ENCODE measurements at regions not wholly inside any gene's neighbourhood (a gene's known extent, or its start where the extent isn't known, plus 50 kb on each side); places are given as distances from the start of the nearest gene placed in this dataset.

- Histone ChIP-seq H2BK5ac (ENCODE audit: low read length) (no peak overlapping the region), H2AK5ac (ENCODE audit: low read length) (no peak overlapping the region), H3K79me2 (ENCODE audit: control insufficient read depth, insufficient read depth, low read length) (no peaks in the 10 kb centered on the region), H3K4me3 (ENCODE audit: low read length) (no peak overlapping the region), H3K18ac (ENCODE audit: low read length) (no peak overlapping the region), H2BK15ac (replicated peaks; ENCODE audit: low read depth) (no peak overlapping the region), H3K9ac (ENCODE audit: low read length) (no peak overlapping the region), H2BK120ac (ENCODE audit: low read depth, low read length) (no peak overlapping the region), H3K4ac (ENCODE audit: low read depth, low read length) (no peak overlapping the region), H3K79me1 (ENCODE audit: low read length) (no peaks in the 10 kb centered on the region), H3K27ac (ENCODE audit: low read depth, low read length) (no peak overlapping the region), H3K27me3 (ENCODE audit: insufficient read depth, low read length, poor library complexity) (no peaks in the 10 kb centered on the region), H3K4me1 (ENCODE audit: control insufficient read depth, low read depth, low read length) (no peaks in the 10 kb centered on the region), H4K5ac (ENCODE audit: low read length) (no peak overlapping the region), H4K8ac (ENCODE audit: low read depth, low read length) (no peak overlapping the region), H3K23ac (ENCODE audit: low read length) (no peak overlapping the region), H3K4me2 (ENCODE audit: low read length) (no peak overlapping the region), H3K36me3 (ENCODE audit: control insufficient read depth, insufficient read depth, low read length) (no peaks in the 10 kb centered on the region), H3K56ac (ENCODE audit: low read length) (no peak overlapping the region)
- WGBS (ENCODE audit: extremely low coverage, insufficient coverage, low lambda C conversion rate) = no CpG with 5 or more reads among the region's 1 CpG
- DNase-seq = no peak
These were observed 352.5 kb downstream of the FGFR2 start for GRCh38 chr10:121245754-121246153.

- H4K5ac ChIP-seq (ENCODE audit: low read length) = no peak overlapping the region
- H3K4me1 ChIP-seq (ENCODE audit: control insufficient read depth, low read depth, low read length) = no peaks in the 10 kb centered on the region
- no peak overlapping the region for H4K8ac ChIP-seq (ENCODE audit: low read depth, low read length)
- no peak overlapping the region for H3K9ac ChIP-seq (ENCODE audit: low read length)
- no peaks in the 10 kb centered on the region for H3K79me1 ChIP-seq (ENCODE audit: low read length)
- DNase-seq = no peak
- no peak overlapping the region for H3K4ac ChIP-seq (ENCODE audit: low read depth, low read length)
- no peak overlapping the region for H3K23ac ChIP-seq (ENCODE audit: low read length)
- no peak overlapping the region for H3K27ac ChIP-seq (ENCODE audit: low read depth, low read length)
- H2BK5ac ChIP-seq (ENCODE audit: low read length) = no peak overlapping the region
- H2BK15ac ChIP-seq (replicated peaks; ENCODE audit: low read depth) = no peak overlapping the region
- H3K79me2 ChIP-seq (ENCODE audit: control insufficient read depth, insufficient read depth, low read length) = no peaks in the 10 kb centered on the region
- WGBS (ENCODE audit: extremely low coverage, insufficient coverage, low lambda C conversion rate) = no CpG with 5 or more reads among the region's 6 CpGs
- no peaks in the 10 kb centered on the region for H3K27me3 ChIP-seq (ENCODE audit: insufficient read depth, low read length, poor library complexity)
- H2BK120ac ChIP-seq (ENCODE audit: low read depth, low read length) = no peak overlapping the region
- H3K56ac ChIP-seq (ENCODE audit: low read length) = no peak overlapping the region
- H3K36me3 ChIP-seq (ENCODE audit: control insufficient read depth, insufficient read depth, low read length) = no peaks in the 10 kb centered on the region
- no peak overlapping the region for H3K4me2 ChIP-seq (ENCODE audit: low read length)
- no peak overlapping the region for H2AK5ac ChIP-seq (ENCODE audit: low read length)
- no peak overlapping the region for H3K18ac ChIP-seq (ENCODE audit: low read length)
- H3K4me3 ChIP-seq (ENCODE audit: low read length) = no peak overlapping the region
These were observed 350.0 kb downstream of the FGFR2 start for GRCh38 chr10:121248266-121248665.

DNA sequence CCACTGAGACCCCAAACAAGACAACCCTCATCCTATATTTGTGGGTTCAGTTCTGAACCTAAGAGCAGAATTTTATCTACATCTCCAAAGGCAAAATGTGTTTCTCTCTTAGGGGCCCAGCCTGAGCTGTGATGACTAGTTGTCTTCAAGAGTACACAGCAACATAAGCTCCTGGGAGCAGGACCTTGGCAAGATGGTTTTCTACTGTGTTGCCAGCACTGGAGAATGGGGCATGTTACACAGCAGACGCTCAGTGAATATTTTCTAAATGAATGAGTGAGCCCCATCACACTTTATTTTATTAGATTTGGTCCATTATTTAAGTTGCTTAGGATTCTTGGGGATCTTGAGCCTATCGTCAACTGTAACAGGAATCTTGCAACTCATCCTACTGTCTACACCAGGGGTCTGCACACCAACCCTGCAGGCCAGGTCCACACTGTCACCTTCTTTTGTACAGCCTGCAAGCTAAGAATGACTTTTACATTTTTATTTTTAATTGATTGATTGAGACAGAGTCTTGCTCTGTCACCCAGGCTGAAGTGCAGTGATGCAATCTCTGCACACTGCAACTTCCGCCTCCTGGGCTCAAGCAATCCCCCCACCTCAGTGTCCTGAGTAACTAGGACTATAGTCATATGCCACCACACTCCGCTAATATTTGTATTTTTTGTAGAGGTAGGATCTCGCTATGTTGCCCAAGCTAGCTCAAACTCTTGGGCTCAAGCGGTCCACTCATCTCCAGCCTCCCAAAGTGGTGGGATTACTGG is 347.1 kb downstream of the FGFR2 start:
- Histone ChIP-seq H3K23ac (ENCODE audit: low read length) (no peak overlapping the region), H3K4me3 (ENCODE audit: low read length) (no peak overlapping the region), H3K27me3 (ENCODE audit: insufficient read depth, low read length, poor library complexity) (no peaks in the 10 kb centered on the region), H3K4me1 (ENCODE audit: control insufficient read depth, low read depth, low read length) (no peaks in the 10 kb centered on the region), H3K27ac (ENCODE audit: low read depth, low read length) (no peak overlapping the region), H2BK15ac (replicated peaks; ENCODE audit: low read depth) (no peak overlapping the region), H2BK5ac (ENCODE audit: low read length) (no peak overlapping the region), H4K5ac (ENCODE audit: low read length) (no peak overlapping the region), H3K36me3 (ENCODE audit: control insufficient read depth, insufficient read depth, low read length) (no peaks in the 10 kb centered on the region), H3K79me1 (ENCODE audit: low read length) (no peaks in the 10 kb centered on the region), H3K79me2 (ENCODE audit: control insufficient read depth, insufficient read depth, low read length) (no peaks in the 10 kb centered on the region), H2BK120ac (ENCODE audit: low read depth, low read length) (no peak overlapping the region), H2AK5ac (ENCODE audit: low read length) (no peak overlapping the region), H3K4ac (ENCODE audit: low read depth, low read length) (no peak overlapping the region), H4K8ac (ENCODE audit: low read depth, low read length) (no peak overlapping the region), H3K4me2 (ENCODE audit: low read length) (no peak overlapping the region), H3K18ac (ENCODE audit: low read length) (no peak overlapping the region), H3K56ac (ENCODE audit: low read length) (no peak overlapping the region), H3K9ac (ENCODE audit: low read length) (no peak overlapping the region)
- WGBS (ENCODE audit: extremely low coverage, insufficient coverage, low lambda C conversion rate) = no CpG with 5 or more reads among the region's 6 CpGs
- no peak for DNase-seq

- Histone ChIP-seq H3K18ac (ENCODE audit: low read length) (no peak overlapping the region), H3K36me3 (ENCODE audit: control insufficient read depth, insufficient read depth, low read length) (no peaks in the 10 kb centered on the region), H2AK5ac (ENCODE audit: low read length) (no peak overlapping the region), H3K27me3 (ENCODE audit: insufficient read depth, low read length, poor library complexity) (no peaks in the 10 kb centered on the region), H3K23ac (ENCODE audit: low read length) (no peak overlapping the region), H3K9ac (ENCODE audit: low read length) (no peak overlapping the region), H3K27ac (ENCODE audit: low read depth, low read length) (no peak overlapping the region), H4K8ac (ENCODE audit: low read depth, low read length) (no peak overlapping the region), H3K4me1 (ENCODE audit: control insufficient read depth, low read depth, low read length) (no peaks in the 10 kb centered on the region), H3K79me2 (ENCODE audit: control insufficient read depth, insufficient read depth, low read length) (no peaks in the 10 kb centered on the region), H3K4me2 (ENCODE audit: low read length) (no peak overlapping the region), H4K5ac (ENCODE audit: low read length) (no peak overlapping the region), H3K4me3 (ENCODE audit: low read length) (no peak overlapping the region), H3K56ac (ENCODE audit: low read length) (no peak overlapping the region), H3K79me1 (ENCODE audit: low read length) (no peaks in the 10 kb centered on the region), H3K4ac (ENCODE audit: low read depth, low read length) (no peak overlapping the region), H2BK15ac (replicated peaks; ENCODE audit: low read depth) (no peak overlapping the region), H2BK5ac (ENCODE audit: low read length) (no peak overlapping the region), H2BK120ac (ENCODE audit: low read depth, low read length) (no peak overlapping the region)
- no peak for DNase-seq
- no CpG with 5 or more reads among the region's 2 CpGs for WGBS (ENCODE audit: extremely low coverage, insufficient coverage, low lambda C conversion rate)
These were observed 345.5 kb downstream of the FGFR2 start for GRCh38 chr10:121252756-121253155.

- no peak overlapping the region for H3K4ac ChIP-seq (ENCODE audit: low read depth, low read length)
- no peak overlapping the region for H2BK120ac ChIP-seq (ENCODE audit: low read depth, low read length)
- H3K56ac ChIP-seq (ENCODE audit: low read length) = no peak overlapping the region
- DNase-seq = no peak
- H4K8ac ChIP-seq (ENCODE audit: low read depth, low read length) = no peak overlapping the region
- no peak overlapping the region for H3K23ac ChIP-seq (ENCODE audit: low read length)
- no peak overlapping the region for H3K9ac ChIP-seq (ENCODE audit: low read length)
- no peaks in the 10 kb centered on the region for H3K4me1 ChIP-seq (ENCODE audit: control insufficient read depth, low read depth, low read length)
- no peak overlapping the region for H2BK5ac ChIP-seq (ENCODE audit: low read length)
- no peak overlapping the region for H3K4me3 ChIP-seq (ENCODE audit: low read length)
- H3K36me3 ChIP-seq (ENCODE audit: control insufficient read depth, insufficient read depth, low read length) = no peaks in the 10 kb centered on the region
- H4K5ac ChIP-seq (ENCODE audit: low read length) = no peak overlapping the region
- no CpG with 5 or more reads among the region's 1 CpG for WGBS (ENCODE audit: extremely low coverage, insufficient coverage, low lambda C conversion rate)
- no peaks in the 10 kb centered on the region for H3K79me1 ChIP-seq (ENCODE audit: low read length)
- H3K27me3 ChIP-seq (ENCODE audit: insufficient read depth, low read length, poor library complexity) = no peaks in the 10 kb centered on the region
- no peak overlapping the region for H3K27ac ChIP-seq (ENCODE audit: low read depth, low read length)
- H2AK5ac ChIP-seq (ENCODE audit: low read length) = no peak overlapping the region
- H3K79me2 ChIP-seq (ENCODE audit: control insufficient read depth, insufficient read depth, low read length) = no peaks in the 10 kb centered on the region
- no peak overlapping the region for H3K18ac ChIP-seq (ENCODE audit: low read length)
- H3K4me2 ChIP-seq (ENCODE audit: low read length) = no peak overlapping the region
- no peak overlapping the region for H2BK15ac ChIP-seq (replicated peaks; ENCODE audit: low read depth)
These were observed 337.9 kb downstream of the FGFR2 start for GRCh38 chr10:121260377-121260776.

- H2BK5ac ChIP-seq (ENCODE audit: low read length) = no peak overlapping the region
- no CpG with 5 or more reads among the region's 3 CpGs for WGBS (ENCODE audit: extremely low coverage, insufficient coverage, low lambda C conversion rate)
These were observed 336.6 kb downstream of the FGFR2 start for GRCh38 chr10:121261665-121262064.

More at GRCh38 chr10:121261665-121262064, 336.6 kb downstream of the FGFR2 start:
- H3K27ac ChIP-seq (ENCODE audit: low read depth, low read length) = no peak overlapping the region
- no peak overlapping the region for H2BK120ac ChIP-seq (ENCODE audit: low read depth, low read length)
- no peaks in the 10 kb centered on the region for H3K79me2 ChIP-seq (ENCODE audit: control insufficient read depth, insufficient read depth, low read length)
- H3K27me3 ChIP-seq (ENCODE audit: insufficient read depth, low read length, poor library complexity) = no peaks in the 10 kb centered on the region
- H3K56ac ChIP-seq (ENCODE audit: low read length) = no peak overlapping the region
- no peaks in the 10 kb centered on the region for H3K4me1 ChIP-seq (ENCODE audit: control insufficient read depth, low read depth, low read length)
- no peak overlapping the region for H4K8ac ChIP-seq (ENCODE audit: low read depth, low read length)
- DNase-seq = no peak
- no peak overlapping the region for H3K9ac ChIP-seq (ENCODE audit: low read length)
- H4K5ac ChIP-seq (ENCODE audit: low read length) = no peak overlapping the region
- H3K4ac ChIP-seq (ENCODE audit: low read depth, low read length) = no peak overlapping the region
- H2AK5ac ChIP-seq (ENCODE audit: low read length) = no peak overlapping the region
- H3K23ac ChIP-seq (ENCODE audit: low read length) = no peak overlapping the region
- no peak overlapping the region for H3K18ac ChIP-seq (ENCODE audit: low read length)
- H3K79me1 ChIP-seq (ENCODE audit: low read length) = no peaks in the 10 kb centered on the region
- no peaks in the 10 kb centered on the region for H3K36me3 ChIP-seq (ENCODE audit: control insufficient read depth, insufficient read depth, low read length)
- no peak overlapping the region for H3K4me2 ChIP-seq (ENCODE audit: low read length)
- H2BK15ac ChIP-seq (replicated peaks; ENCODE audit: low read depth) = no peak overlapping the region
- H3K4me3 ChIP-seq (ENCODE audit: low read length) = no peak overlapping the region
